ENCODE measurements at regions not wholly inside any gene's neighbourhood (a gene's known extent, or its start where the extent isn't known, plus 50 kb on each side); places are given as distances from the start of the nearest gene placed in this dataset.
"Not testable (repeated sequence)": the region's sequence is repeated elsewhere in the genome, so short reads cannot be mapped to it uniquely, and the experiment has no call there.

DNA sequence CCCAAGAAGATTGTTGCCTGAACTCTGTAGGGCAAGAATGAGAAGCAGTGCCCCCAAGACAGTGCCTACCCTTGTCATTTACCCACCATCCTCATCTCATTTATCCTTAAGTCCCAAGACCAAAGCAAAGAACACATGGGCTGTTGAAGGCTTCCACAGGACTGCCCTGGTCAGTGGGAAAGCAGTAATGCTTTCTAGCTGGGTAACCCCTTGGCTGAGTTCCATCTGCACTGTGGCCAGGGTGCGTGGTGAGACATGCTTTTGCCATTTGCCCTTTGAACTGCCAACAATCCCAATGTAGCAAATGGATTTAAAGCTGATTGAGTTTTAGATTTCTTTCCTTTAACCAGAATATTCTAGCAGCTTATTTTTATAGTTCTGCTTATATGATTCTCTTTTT lies 103.5 kb upstream of the IKBKE start:
- TF ChIP-seq, protein P1, sequence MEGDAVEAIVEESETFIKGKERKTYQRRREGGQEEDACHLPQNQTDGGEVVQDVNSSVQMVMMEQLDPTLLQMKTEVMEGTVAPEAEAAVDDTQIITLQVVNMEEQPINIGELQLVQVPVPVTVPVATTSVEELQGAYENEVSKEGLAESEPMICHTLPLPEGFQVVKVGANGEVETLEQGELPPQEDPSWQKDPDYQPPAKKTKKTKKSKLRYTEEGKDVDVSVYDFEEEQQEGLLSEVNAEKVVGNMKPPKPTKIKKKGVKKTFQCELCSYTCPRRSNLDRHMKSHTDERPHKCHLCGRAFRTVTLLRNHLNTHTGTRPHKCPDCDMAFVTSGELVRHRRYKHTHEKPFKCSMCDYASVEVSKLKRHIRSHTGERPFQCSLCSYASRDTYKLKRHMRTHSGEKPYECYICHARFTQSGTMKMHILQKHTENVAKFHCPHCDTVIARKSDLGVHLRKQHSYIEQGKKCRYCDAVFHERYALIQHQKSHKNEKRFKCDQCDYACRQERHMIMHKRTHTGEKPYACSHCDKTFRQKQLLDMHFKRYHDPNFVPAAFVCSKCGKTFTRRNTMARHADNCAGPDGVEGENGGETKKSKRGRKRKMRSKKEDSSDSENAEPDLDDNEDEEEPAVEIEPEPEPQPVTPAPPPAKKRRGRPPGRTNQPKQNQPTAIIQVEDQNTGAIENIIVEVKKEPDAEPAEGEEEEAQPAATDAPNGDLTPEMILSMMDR (IDR thresholded peaks at IDR 0.05; ENCODE audit: insufficient read depth, low read length, poor library complexity, severe bottlenecking): not testable (repeated sequence)
- TF ChIP-seq EZH2phosphoT487 (conservative IDR thresholded peaks at IDR 0.05; ENCODE audit: low read length): not testable (repeated sequence)

Data from SU-DHL-6 (cell line).